OCI-LY3 (cell line): ENCODE measurements at regions not wholly inside any gene's neighbourhood (a gene's known extent, or its start where the extent isn't known, plus 50 kb on each side); places are given as distances from the start of the nearest gene placed in this dataset.

Experiments used
- H2AFZ ChIP-seq: fragments of 200-600, 300-600 bp; shearing (Covaris generic); 2 replicates; pipeline ENCODE4 v1.6.0; 2014; ENCODE audit warnings: antibody characterized with exemption, low read depth, low read length
- H3K27ac ChIP-seq: fragments of 200-600, 300-600 bp; sonication (generic); 2 replicates; pipeline ENCODE4 v1.5.1; 2014; ENCODE audit warnings: mild to moderate bottlenecking, low read length, moderate library complexity, mixed read lengths
- H3K27me3 ChIP-seq: fragments of 200-600, 300-600 bp; sonication (generic); 2 replicates; pipeline ENCODE4 v1.6.1; 2014; ENCODE audit warnings: low read depth, low read length, mixed read lengths
- H3K36me3 ChIP-seq: fragments of 200-600, 300-600 bp; sonication (generic); replicated peaks from 2 replicates; pipeline ENCODE3; 2014; ENCODE audit warnings: low read depth, low read length, mixed read lengths
- H3K4me1 ChIP-seq: fragments of 300-600, 200-600 bp; sonication (generic); 2 replicates; pipeline ENCODE4 v1.6.1; 2014; ENCODE audit warnings: low read length, mixed read lengths
- H3K4me2 ChIP-seq: fragments of 200-600, 300-600 bp; sonication (generic); 2 replicates; pipeline ENCODE4 v1.6.1; 2014; ENCODE audit warnings: low read length, mixed read lengths
- H3K4me3 ChIP-seq: fragments of 300-600, 200-600 bp; sonication (generic); 2 replicates; pipeline ENCODE4 v1.5.1; 2014; ENCODE audit warnings: antibody characterized with exemption, mild to moderate bottlenecking, low read length, moderate library complexity
- H3K79me2 ChIP-seq: fragments of 300-600, 200-600 bp; shearing (Covaris generic); 2 replicates; pipeline ENCODE4 v1.6.1; 2014; ENCODE audit warnings: mild to moderate bottlenecking, low read length, mixed read lengths
- H3K9ac ChIP-seq: fragments of 300-600, 200-600 bp; shearing (Covaris generic); 2 replicates; pipeline ENCODE4 v1.6.0; 2014; ENCODE audit warnings: mild to moderate bottlenecking, low read length, moderate library complexity
- H3K9me3 ChIP-seq: fragments of 200-600, 300-600 bp; shearing (Covaris generic); 2 replicates; pipeline ENCODE4 v1.6.1; 2014; ENCODE audit warnings: low read length, mixed read lengths; ENCODE audit not compliant: insufficient read depth
- H4K20me1 ChIP-seq: fragments of 200-600, 300-600 bp; sonication (generic); 2 replicates; pipeline ENCODE4 v1.6.1; 2016; ENCODE audit warnings: low read length, mixed read lengths; ENCODE audit not compliant: insufficient read depth
- EZH2phosphoT487 ChIP-seq: fragments of 200-600 bp; shearing (Covaris generic); IDR thresholded peaks from 2 replicates; pipeline ENCODE4 v1.6.1; 2018; ENCODE audit warnings: antibody characterized with exemption, mixed run types, low read depth
- TF ChIP-seq, protein P1 (sequence below): fragments of 200-600, 300-600 bp; sonication (generic); IDR thresholded peaks from 2 replicates; pipeline ENCODE4 v1.5.1; 2014; ENCODE audit warnings: antibody characterized with exemption, low read length, low read depth

DNA sequence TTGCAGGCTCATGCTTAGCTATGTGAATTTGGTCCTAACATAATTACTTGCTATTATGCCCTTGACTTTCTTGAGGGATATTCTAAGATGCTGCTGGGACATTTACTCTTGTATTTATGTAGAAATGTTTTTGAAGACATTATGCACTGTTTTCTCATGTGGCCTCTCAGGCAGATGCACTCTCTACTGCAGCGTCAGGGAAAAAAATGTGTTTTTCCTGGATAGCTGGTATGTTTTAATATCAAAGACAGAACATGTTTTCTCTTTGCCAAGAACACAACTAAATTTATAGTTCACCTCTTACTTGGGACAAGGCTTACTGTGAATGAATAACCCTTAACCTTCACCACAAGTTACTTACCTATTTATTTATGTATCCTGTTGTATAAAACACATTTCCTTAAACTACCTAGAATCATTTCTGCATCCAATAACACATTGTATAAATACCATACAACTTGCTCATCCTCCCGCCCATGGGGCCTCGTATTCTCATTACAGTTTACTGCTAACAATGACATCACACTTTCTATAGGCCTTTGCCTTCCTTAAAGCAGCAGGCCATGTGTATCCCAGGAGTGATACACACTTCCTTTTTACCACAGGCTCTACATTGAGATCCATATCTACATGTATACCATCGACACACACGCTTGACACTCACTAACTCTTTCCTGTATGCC lies 178.7 kb downstream of the SLIT2 start:
- Histone ChIP-seq H3K4me3 (no peak overlapping the region), H3K9me3 (no peaks in the 10 kb centered on the region), H3K27ac (no peak overlapping the region), H3K27me3 (peaks cover 13% of the 10 kb centered on the region), H3K4me2 (no peak overlapping the region), H3K79me2 (no peaks in the 10 kb centered on the region), H4K20me1 (no peaks in the 10 kb centered on the region), H2AFZ (no peak overlapping the region), H3K4me1 (no peaks in the 10 kb centered on the region), H3K36me3 (no peaks in the 10 kb centered on the region), H3K9ac (no peak overlapping the region)
- TF ChIP-seq, protein P1, sequence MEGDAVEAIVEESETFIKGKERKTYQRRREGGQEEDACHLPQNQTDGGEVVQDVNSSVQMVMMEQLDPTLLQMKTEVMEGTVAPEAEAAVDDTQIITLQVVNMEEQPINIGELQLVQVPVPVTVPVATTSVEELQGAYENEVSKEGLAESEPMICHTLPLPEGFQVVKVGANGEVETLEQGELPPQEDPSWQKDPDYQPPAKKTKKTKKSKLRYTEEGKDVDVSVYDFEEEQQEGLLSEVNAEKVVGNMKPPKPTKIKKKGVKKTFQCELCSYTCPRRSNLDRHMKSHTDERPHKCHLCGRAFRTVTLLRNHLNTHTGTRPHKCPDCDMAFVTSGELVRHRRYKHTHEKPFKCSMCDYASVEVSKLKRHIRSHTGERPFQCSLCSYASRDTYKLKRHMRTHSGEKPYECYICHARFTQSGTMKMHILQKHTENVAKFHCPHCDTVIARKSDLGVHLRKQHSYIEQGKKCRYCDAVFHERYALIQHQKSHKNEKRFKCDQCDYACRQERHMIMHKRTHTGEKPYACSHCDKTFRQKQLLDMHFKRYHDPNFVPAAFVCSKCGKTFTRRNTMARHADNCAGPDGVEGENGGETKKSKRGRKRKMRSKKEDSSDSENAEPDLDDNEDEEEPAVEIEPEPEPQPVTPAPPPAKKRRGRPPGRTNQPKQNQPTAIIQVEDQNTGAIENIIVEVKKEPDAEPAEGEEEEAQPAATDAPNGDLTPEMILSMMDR = no peak
- TF ChIP-seq EZH2phosphoT487 = no peak

DNA sequence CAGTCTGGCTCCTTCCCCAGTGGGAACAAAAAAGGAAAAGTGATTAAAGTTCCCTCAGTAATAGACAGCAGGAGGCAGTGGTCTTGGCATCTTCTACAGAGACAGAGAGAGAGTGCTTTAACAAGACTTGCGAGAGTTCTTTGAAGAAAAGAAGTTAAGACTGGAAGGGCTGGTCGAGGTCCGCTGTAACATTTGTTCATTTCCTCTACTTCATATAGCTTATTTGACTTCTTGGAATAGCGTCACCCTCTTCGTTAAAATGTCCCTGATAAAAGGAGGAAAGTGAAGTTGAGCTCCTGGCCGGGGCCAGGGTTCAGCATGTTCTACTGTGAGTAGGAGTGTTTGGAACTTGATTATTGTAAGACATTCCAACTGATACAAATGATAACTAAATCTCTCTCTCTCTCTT lies 179.8 kb downstream of the SLIT2 start:
- Histone ChIP-seq H2AFZ (no peak overlapping the region), H4K20me1 (no peaks in the 10 kb centered on the region), H3K4me2 (no peak overlapping the region), H3K4me3 (no peak overlapping the region), H3K36me3 (no peaks in the 10 kb centered on the region), H3K9me3 (no peaks in the 10 kb centered on the region), H3K27ac (no peak overlapping the region), H3K27me3 (peaks cover 4% of the 10 kb centered on the region), H3K9ac (no peak overlapping the region), H3K4me1 (no peaks in the 10 kb centered on the region), H3K79me2 (no peaks in the 10 kb centered on the region)
- TF ChIP-seq, protein P1 = no peak
- TF ChIP-seq EZH2phosphoT487 = no peak

DNA sequence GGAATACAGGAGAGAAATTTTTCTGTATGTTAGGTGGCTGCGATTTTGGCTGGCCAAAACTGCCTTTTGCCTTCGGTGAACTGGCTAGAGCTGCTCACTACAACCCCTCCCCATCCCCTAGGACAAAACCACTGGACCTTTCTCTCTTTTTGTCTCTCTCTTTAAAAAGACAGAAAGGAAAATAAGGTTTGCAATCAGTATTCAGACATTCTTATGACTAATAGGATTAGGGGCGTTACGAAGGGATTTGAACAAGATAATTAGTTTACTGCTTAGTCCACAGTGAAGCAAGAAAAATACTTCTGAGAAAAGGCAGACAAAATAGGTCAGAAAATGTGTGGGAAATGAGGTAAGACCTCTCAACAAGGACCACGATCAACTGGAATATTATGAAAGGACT lies 180.4 kb downstream of the SLIT2 start:
- TF ChIP-seq EZH2phosphoT487 = no peak
- TF ChIP-seq, protein P1 = no peak
- no peaks in the 10 kb centered on the region for H3K79me2 ChIP-seq
- no peak overlapping the region for H3K4me2 ChIP-seq

DNA sequence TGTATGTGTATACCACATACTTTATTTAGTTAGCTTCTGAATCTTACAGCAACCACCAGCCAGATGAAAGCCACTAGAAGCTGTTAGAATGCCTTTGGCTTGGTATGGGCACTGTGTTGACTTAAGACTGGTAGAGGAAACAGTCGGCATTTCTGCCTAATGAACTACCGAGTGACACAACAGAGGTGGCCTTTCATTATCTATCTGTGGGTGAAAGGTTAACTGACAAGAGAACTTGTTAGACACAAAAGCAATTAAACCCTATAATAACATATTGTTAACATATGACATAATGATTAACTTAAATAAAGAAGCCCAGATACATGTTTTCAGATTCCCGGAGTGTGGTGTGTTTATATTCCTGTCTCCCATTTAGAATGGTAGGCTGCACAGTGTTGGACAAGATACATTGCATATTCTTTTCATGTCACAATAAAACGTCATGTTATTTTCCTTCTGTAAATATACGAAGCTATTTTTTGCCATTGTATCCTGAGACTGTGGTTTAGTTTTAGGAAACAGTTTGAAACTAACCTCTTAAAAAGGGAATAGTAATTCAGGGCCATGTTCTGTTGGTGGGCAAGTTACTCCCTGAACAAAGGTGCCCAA lies 181.5 kb downstream of the SLIT2 start:
- H3K4me3 ChIP-seq = no peak overlapping the region

More for the DNA sequence above, 180.4 kb downstream of the SLIT2 start:
- no peak overlapping the region for H3K9ac ChIP-seq
- no peak overlapping the region for H3K4me3 ChIP-seq
- no peaks in the 10 kb centered on the region for H3K36me3 ChIP-seq
- no peak overlapping the region for H3K27ac ChIP-seq
- H4K20me1 ChIP-seq = no peaks in the 10 kb centered on the region
- H2AFZ ChIP-seq = no peak overlapping the region
- no peaks in the 10 kb centered on the region for H3K4me1 ChIP-seq
- no peaks in the 10 kb centered on the region for H3K27me3 ChIP-seq
- H3K9me3 ChIP-seq = no peaks in the 10 kb centered on the region

More for the DNA sequence above, 181.5 kb downstream of the SLIT2 start:
- no peaks in the 10 kb centered on the region for H3K36me3 ChIP-seq
- no peaks in the 10 kb centered on the region for H3K4me1 ChIP-seq
- TF ChIP-seq, protein P1 = no peak
- TF ChIP-seq EZH2phosphoT487 = no peak
- no peak overlapping the region for H3K4me2 ChIP-seq
- no peaks in the 10 kb centered on the region for H3K27me3 ChIP-seq
- H3K9ac ChIP-seq = no peak overlapping the region
- H4K20me1 ChIP-seq = no peaks in the 10 kb centered on the region
- H3K9me3 ChIP-seq = no peaks in the 10 kb centered on the region
- H3K79me2 ChIP-seq = no peaks in the 10 kb centered on the region
- no peak overlapping the region for H3K27ac ChIP-seq
- no peak overlapping the region for H2AFZ ChIP-seq
